GM23338 (cell line): ENCODE measurements at regions not wholly inside any gene's neighbourhood (a gene's known extent, or its start where the extent isn't known, plus 50 kb on each side); places are given as distances from the start of the nearest gene placed in this dataset.

Source experiments
- ATAC-seq: fragments of 200-7000 bp; cut with Tn5 transposase; 3 replicates; pipeline ENCODE4 v1.9.1; 2020
- DNase-seq: peaks from one replicate; pipeline ENCODE4 v3.0.0-alpha.2; 2015; ENCODE audit warnings: low spot score
- H2AFZ ChIP-seq: fragments of 200-600 bp; sonication (generic); 2 replicates; pipeline ENCODE4 v1.8.0; 2016; ENCODE audit warnings: antibody characterized with exemption, mild to moderate bottlenecking, moderate library complexity
- H3F3A ChIP-seq: fragments of 200-600 bp; sonication (generic); replicated peaks from 2 replicates; pipeline ENCODE4 v1.8.0; 2017; ENCODE audit warnings: antibody characterized with exemption, mixed run types, low read depth
- H3K27ac ChIP-seq: fragments of 200-600 bp; sonication (generic); 2 replicates; pipeline ENCODE4 v1.6.1; 2016; ENCODE audit warnings: low read depth
- H3K27me3 ChIP-seq: fragments of 200-600 bp; sonication (generic); 2 replicates; pipeline ENCODE4 v1.8.0; 2016; ENCODE audit warnings: mild to moderate bottlenecking, mixed run types, moderate library complexity; ENCODE audit not compliant: insufficient read depth
- H3K36me3 ChIP-seq: fragments of 200-600 bp; sonication (generic); 2 replicates; pipeline ENCODE4 v1.8.0; 2016; ENCODE audit warnings: mild to moderate bottlenecking; ENCODE audit not compliant: insufficient read depth
- H3K4me1 ChIP-seq: fragments of 200-600 bp; sonication (generic); 2 replicates; pipeline ENCODE4 v1.8.0; 2016; ENCODE audit warnings: mild to moderate bottlenecking, moderate library complexity; ENCODE audit not compliant: insufficient read depth
- H3K4me2 ChIP-seq: fragments of 200-600 bp; sonication (generic); 2 replicates; pipeline ENCODE4 v1.7.1; 2017; ENCODE audit warnings: mixed run types
- H3K4me3 ChIP-seq: fragments of 200-600 bp; sonication (generic); 2 replicates; pipeline ENCODE4 v1.6.1; 2016; ENCODE audit warnings: mixed run types
- H3K79me2 ChIP-seq: fragments of 200-600 bp; sonication (generic); replicated peaks from 2 replicates; pipeline ENCODE4 v1.8.0; 2017; ENCODE audit warnings: mild to moderate bottlenecking; ENCODE audit not compliant: insufficient read depth
- H3K9me2 ChIP-seq: fragments of 200-600 bp; sonication (generic); 2 replicates; pipeline ENCODE4 v1.8.0; 2017; ENCODE audit not compliant: insufficient read depth
- H4K20me1 ChIP-seq: fragments of 200-600 bp; sonication (generic); replicated peaks from 2 replicates; pipeline ENCODE4 v1.8.0; 2017; ENCODE audit warnings: mild to moderate bottlenecking; ENCODE audit not compliant: insufficient read depth
- H3K27ac Mint-ChIP-seq: 2 replicates; pipeline ENCODE4 v1.8.0; 2020; ENCODE audit warnings: inconsistent platforms, mild to moderate bottlenecking, moderate library complexity, mixed read lengths
- H3K27me3 Mint-ChIP-seq: 3 replicates; pipeline ENCODE4 v1.8.0; 2022; ENCODE audit warnings: low read depth, mild to moderate bottlenecking, moderate library complexity, mixed read lengths, inconsistent platforms; ENCODE audit not compliant: insufficient read depth, poor library complexity
- H3K36me3 Mint-ChIP-seq: 3 replicates; pipeline ENCODE4 v1.8.0; 2021; ENCODE audit warnings: low read depth, mild to moderate bottlenecking, inconsistent platforms, moderate library complexity, mixed read lengths
- H3K4me1 Mint-ChIP-seq: 3 replicates; pipeline ENCODE4 v1.8.0; 2020; ENCODE audit warnings: mild to moderate bottlenecking, inconsistent platforms, mixed read lengths
- H3K4me3 Mint-ChIP-seq: 3 replicates; pipeline ENCODE4 v1.8.0; 2021; ENCODE audit warnings: moderate library complexity, mild to moderate bottlenecking, inconsistent platforms, mixed read lengths
- H3K9me3 Mint-ChIP-seq: 3 replicates; pipeline ENCODE4 v1.8.0; 2020; ENCODE audit warnings: moderate library complexity, mild to moderate bottlenecking, inconsistent platforms, mixed read lengths
- CREB1 ChIP-seq: fragments of 250-450 bp; sonication (Bioruptor Pico); IDR thresholded peaks from 2 replicates; pipeline ENCODE4 v1.5.0; 2020; ENCODE audit warnings: low read depth, mild to moderate bottlenecking, moderate library complexity
- CTCF ChIP-seq, 2 experiments: fragments of 200-600 bp in 1 of 2; sonication (generic) in 1 of 2; conservative IDR thresholded peaks; 2 replicates each; pipeline versions ENCODE4 v1.5.1 to v1.6.1; 2016 to 2017; ENCODE audit warnings: antibody characterized with exemption in 2 of 2, low read depth in 2 of 2, mild to moderate bottlenecking in 2 of 2, moderate library complexity in 1 of 2
- JUNB ChIP-seq: IDR thresholded peaks from one replicate; pipeline ENCODE4 v1.6.1; 2016; ENCODE audit warnings: antibody characterized with exemption; ENCODE audit not compliant: unreplicated experiment
- ZNF462 ChIP-seq: fragments of 250-450 bp; sonication (Bioruptor Pico); IDR thresholded peaks from 2 replicates; pipeline ENCODE4 v1.5.0; 2020; ENCODE audit warnings: mild to moderate bottlenecking, moderate library complexity

- TF ChIP-seq ZNF462 (CRISPR knock-in tag) = no peak
- no peak for TF ChIP-seq CREB1
- no peak for TF ChIP-seq CTCF (conservative IDR thresholded peaks at IDR 0.05; ENCODE audit: low read depth in 2 of 2)
These were observed 197.3 kb downstream of the ANKRD30B start (continued) for GRCh38 chr18:14945286-14945685.

- Mint-ChIP-seq H3K4me3 (no peak overlapping the region), H3K27ac (no peak overlapping the region), H3K36me3 (no peaks in the 10 kb centered on the region; the same call in 1 of the 3 replicates), H3K27me3 (peaks cover 9% of the 10 kb centered on the region), H3K9me3 (peaks cover 81% of the 10 kb centered on the region), H3K4me1 (no peaks in the 10 kb centered on the region; the same call in 2 of the 3 replicates)
- DNase-seq (no peak), ATAC-seq (no peak)
- H3K79me2 ChIP-seq = no peaks in the 10 kb centered on the region
- H2AFZ ChIP-seq = no peak overlapping the region
- no peaks in the 10 kb centered on the region for H3F3A ChIP-seq
- H3K9me2 ChIP-seq = no peaks in the 10 kb centered on the region
- no peaks in the 10 kb centered on the region for H4K20me1 ChIP-seq
- no peak overlapping the region for H3K27ac ChIP-seq
- no peaks in the 10 kb centered on the region for H3K36me3 ChIP-seq
- no peak overlapping the region for H3K4me2 ChIP-seq
- no peak overlapping the region for H3K4me3 ChIP-seq
- H3K4me1 ChIP-seq = no peaks in the 10 kb centered on the region
- H3K27me3 ChIP-seq = no peaks in the 10 kb centered on the region
- TF ChIP-seq ZNF462 (CRISPR knock-in tag) (no peak), JUNB (no peak)
These were observed 198.0 kb downstream of the ANKRD30B start for GRCh38 chr18:14945984-14946383.
